Transverse colon (tissue), 4 donors: ENCODE measurements at regions not wholly inside any gene's neighbourhood (a gene's known extent, or its start where the extent isn't known, plus 50 kb on each side); places are given as distances from the start of the nearest gene placed in this dataset.

Experiments used
- DNase-seq: peaks from one replicate; pipeline ENCODE4 v3.0.0-alpha.2; 2019
- H3K27ac ChIP-seq, 4 donors: fragments of 200-600 bp; sonication (generic); 2 replicates each; pipeline ENCODE4 v1.5.1; 2016 to 2018; ENCODE audit warnings: inconsistent platforms in 4 of 4
- H3K27me3 ChIP-seq: fragments of 200-600 bp; sonication (generic); 2 replicates; pipeline ENCODE4 v1.5.1; 2017; ENCODE audit warnings: inconsistent platforms
- H3K36me3 ChIP-seq, 4 donors: fragments of 200-600 bp; sonication (generic); 2 replicates each; pipeline ENCODE4 v1.5.1; 2017 to 2019; ENCODE audit warnings: inconsistent platforms in 4 of 4
- H3K4me1 ChIP-seq, 4 donors: fragments of 200-600 bp; sonication (generic); 2 replicates each; pipeline ENCODE4 v1.5.1; 2017 to 2020; ENCODE audit warnings: inconsistent platforms in 4 of 4
- H3K4me3 ChIP-seq, 4 donors: fragments of 200-600 bp; sonication (generic); 1 replicate in 1 of 4; 2 replicates in 3 of 4; pipeline versions ENCODE4 v1.5.1 to v1.6.1; 2017 to 2019; ENCODE audit warnings: inconsistent platforms in 4 of 4
- H3K9me3 ChIP-seq, 2 donors: fragments of 200-600 bp; sonication (generic); 2 replicates each; pipeline ENCODE4 v1.5.1; 2017 to 2019; ENCODE audit warnings: inconsistent platforms in 2 of 2
- CTCF ChIP-seq, 5 experiments: fragments of 200-600 bp in 3 of 5; fragments of 450-650 bp in 2 of 5; sonication (generic) in 3 of 5; IDR thresholded peaks; 1 replicate in 2 of 5; 2 replicates in 3 of 5; pipeline ENCODE4 v1.5.1; 2016 to 2017; ENCODE audit warnings: antibody characterized with exemption in 5 of 5, inconsistent platforms in 3 of 5, mild to moderate bottlenecking in 2 of 5, moderate library complexity in 1 of 5
- EP300 ChIP-seq: sonication (generic); formaldehyde crosslinking; IDR thresholded peaks from one replicate; pipeline ENCODE4 v1.6.1; 2017; ENCODE audit warnings: antibody characterized with exemption, low read depth
- POLR2A ChIP-seq: fragments of 450-650 bp; IDR thresholded peaks from one replicate; pipeline ENCODE4 v1.6.1; 2016; ENCODE audit warnings: antibody characterized with exemption, mild to moderate bottlenecking, moderate library complexity
- POLR2AphosphoS5 ChIP-seq, 3 donors: sonication (generic); formaldehyde crosslinking; IDR thresholded peaks; one replicate each; pipeline ENCODE4 v1.6.1; 2016; ENCODE audit warnings: antibody characterized with exemption in 3 of 3
- WGBS, 2 donors: methylation state at CpG; one replicate each; pipeline ENCODE4 v1.1.5; 2018; ENCODE audit warnings: low coverage in 1 of 2; 5-methylcytosine and 5-hydroxymethylcytosine counted together
- in situ Hi-C, 4 donors: fragments of 200-750 bp; cut with MboI; loops; one replicate each; pipeline versions ENCODE4 v1.15.0 to v1.15.1; 2017; ENCODE audit warnings: low sequenced_read_pairs in 3 of 4, low pct_ligation_motif_present in 1 of 4, low pct_unique_long_range_greater_than_20kb in 1 of 4
- intact Hi-C: fragments of 100-400 bp; cut with DNase I; formaldehyde crosslinking; loops from one replicate; pipeline ENCODE4 v1.15.1; 2023; ENCODE audit warnings: low total_unique reads

GRCh38 chr11:23769214-23769613, 727.6 kb upstream of the LUZP2 start:
- Histone ChIP-seq H3K4me1 (peaks cover 0 to 7% (median 0%) of the 10 kb centered on the region in 4 donors), H3K4me3 (no peak overlapping the region), H3K36me3 (no peaks in the 10 kb centered on the region), H3K27ac (no peak overlapping the region), H3K9me3 (peaks cover 0 to 2% of the 10 kb centered on the region in 2 donors), H3K27me3 (no peaks in the 10 kb centered on the region)
- no peak for TF ChIP-seq CTCF (IDR thresholded peaks at IDR 0.05)
- no peak for DNase-seq
- in situ Hi-C loops, result no loop called here
- 83 to 93% methylated on average over 1 of the region's 1 CpG for WGBS, 2 donors
- intact Hi-C loops, result no loop called here

GRCh38 chr11:23772081-23772480, 724.8 kb upstream of the LUZP2 start:
- no peaks in the 10 kb centered on the region for H3K27me3 ChIP-seq
- in situ Hi-C loops (no loop called here), intact Hi-C loops (no loop called here)
- H3K4me1 ChIP-seq, result peaks cover 0 to 7% (median 0%) of the 10 kb centered on the region in 4 donors
- peaks cover 0 to 2% of the 10 kb centered on the region in 2 donors for H3K9me3 ChIP-seq
- no peaks in the 10 kb centered on the region for H3K36me3 ChIP-seq
- DNase-seq, result no peak
- TF ChIP-seq EP300 (no peak), POLR2A (no peak), CTCF (IDR thresholded peaks at IDR 0.05) (no peak), POLR2AphosphoS5 (IDR thresholded peaks at IDR 0.05) (no peak)
- H3K27ac ChIP-seq, result no peak overlapping the region
- H3K4me3 ChIP-seq, result no peak overlapping the region
- 20 to 33% methylated on average over 1 of the region's 1 CpG for WGBS, 2 donors

- DNase-seq, result no peak
- no peaks in the 10 kb centered on the region for H3K4me1 ChIP-seq
- H3K27ac ChIP-seq, result no peak overlapping the region
- no peaks in the 10 kb centered on the region for H3K27me3 ChIP-seq
- H3K9me3 ChIP-seq, result no peaks in the 10 kb centered on the region
- H3K4me3 ChIP-seq, result no peak overlapping the region
- TF ChIP-seq EP300 (no peak), CTCF (IDR thresholded peaks at IDR 0.05) (no peak), POLR2AphosphoS5 (IDR thresholded peaks at IDR 0.05) (no peak), POLR2A (no peak)
- in situ Hi-C loops (no loop called here), intact Hi-C loops (no loop called here)
- H3K36me3 ChIP-seq, result no peaks in the 10 kb centered on the region
- WGBS, 2 donors, result 53 to 71% methylated on average over 1 of the region's 1 CpG
These were observed 717.9 kb upstream of the LUZP2 start for GRCh38 chr11:23778971-23779370.

GRCh38 chr11:23780231-23780630, 716.6 kb upstream of the LUZP2 start:
- H3K9me3 ChIP-seq, result no peaks in the 10 kb centered on the region
- H3K4me1 ChIP-seq, result no peaks in the 10 kb centered on the region
- H3K4me3 ChIP-seq, result no peak overlapping the region
- no peaks in the 10 kb centered on the region for H3K27me3 ChIP-seq
- in situ Hi-C loops, result no loop called here
- H3K27ac ChIP-seq, result no peak overlapping the region
- TF ChIP-seq POLR2AphosphoS5 (IDR thresholded peaks at IDR 0.05), result no peak
- TF ChIP-seq POLR2A, result no peak
- TF ChIP-seq CTCF (IDR thresholded peaks at IDR 0.05), result no peak
- TF ChIP-seq EP300, result no peak
- DNase-seq, result no peak
- intact Hi-C loops, result no loop called here
- H3K36me3 ChIP-seq, result no peaks in the 10 kb centered on the region
